IMR-90 (cell line): ENCODE measurements at regions not wholly inside any gene's neighbourhood (a gene's known extent, or its start where the extent isn't known, plus 50 kb on each side); places are given as distances from the start of the nearest gene placed in this dataset.

ENCODE experiments used
- ATAC-seq: fragments of 200-7000 bp; cut with Tn5 transposase; 2 replicates; pipeline ENCODE4 v1.9.1; 2020; ENCODE audit warnings: low read depth, mild to moderate bottlenecking, moderate library complexity
- BruUV-seq: library from RNA; stranded (reverse); fragments of 400-500 nt; replicated peaks from 2 replicates; lab custom pipeline; 2021; lab: Mats Ljungman, UMichigan
- CTCF ChIA-PET: fragments of 300-600 bp; formaldehyde crosslinking; extraction: SDS; loops from one replicate; lab custom pipeline; 2021; ENCODE audit warnings: antibody characterized with exemption; lab: Yijun Ruan, JAX
- POLR2A ChIA-PET: fragments of 300-600 bp; sonication (Branson Sonifier 250); formaldehyde crosslinking; loops from one replicate; lab custom pipeline; 2022; ENCODE audit warnings: antibody characterized with exemption; ENCODE audit not compliant: unreplicated experiment; lab: Charles Lee
- DNase-seq: peaks from one replicate; pipeline ENCODE4 v3.0.0; 2013
- H2AFZ ChIP-seq: replicated peaks from 2 replicates; pipeline ENCODE3; 2013; ENCODE audit warnings: low read length, mild to moderate bottlenecking; ENCODE audit not compliant: poor library complexity
- H2AK5ac ChIP-seq: 2 replicates; pipeline ENCODE4 v1.6.1; 2013; ENCODE audit warnings: low read depth, low read length, inconsistent platforms
- H2AK9ac ChIP-seq: replicated peaks from 2 replicates; pipeline ENCODE3; 2013; ENCODE audit warnings: mild to moderate bottlenecking, low read depth, low read length, moderate library complexity; ENCODE audit not compliant: poor library complexity
- H2BK120ac ChIP-seq: 2 replicates; pipeline ENCODE4 v1.6.1; 2013; ENCODE audit warnings: low read depth, low read length, inconsistent platforms
- H2BK15ac ChIP-seq: 3 replicates; pipeline ENCODE4 v1.6.1; 2013; ENCODE audit warnings: low read depth, low read length, inconsistent platforms
- H2BK20ac ChIP-seq: 2 replicates; pipeline ENCODE4 v1.6.1; 2013; ENCODE audit warnings: low read depth, mild to moderate bottlenecking, inconsistent platforms, low read length, moderate library complexity
- H2BK5ac ChIP-seq: 2 replicates; pipeline ENCODE4 v1.6.1; 2013; ENCODE audit warnings: mild to moderate bottlenecking, low read depth, low read length, inconsistent platforms; ENCODE audit not compliant: poor library complexity, severe bottlenecking
- H3K14ac ChIP-seq: replicated peaks from 2 replicates; pipeline ENCODE4 v1.6.1; 2013; ENCODE audit warnings: low read depth, low read length, inconsistent platforms
- H3K18ac ChIP-seq: 2 replicates; pipeline ENCODE4 v1.6.1; 2013; ENCODE audit warnings: low read depth, low read length, control low read depth
- H3K23ac ChIP-seq: 2 replicates; pipeline ENCODE4 v1.6.1; 2013; ENCODE audit warnings: low read depth, low read length, inconsistent platforms
- H3K27ac ChIP-seq: 2 replicates; pipeline ENCODE4 v1.5.1; 2013; ENCODE audit warnings: mild to moderate bottlenecking, control low read depth, low read length; ENCODE audit not compliant: insufficient read depth
- H3K27me3 ChIP-seq: 2 replicates; pipeline ENCODE4 v1.6.1; 2013; ENCODE audit warnings: low read length; ENCODE audit not compliant: control insufficient read depth, insufficient read depth
- H3K36me3 ChIP-seq: 2 replicates; pipeline ENCODE4 v1.6.1; 2013; ENCODE audit warnings: low read length, mixed read lengths; ENCODE audit not compliant: control insufficient read depth, insufficient read depth
- H3K4ac ChIP-seq: 2 replicates; pipeline ENCODE4 v1.6.1; 2013; ENCODE audit warnings: low read depth, low read length, inconsistent platforms
- H3K4me1 ChIP-seq: 2 replicates; pipeline ENCODE4 v1.6.1; 2013; ENCODE audit warnings: low read length, mixed read lengths; ENCODE audit not compliant: control insufficient read depth, insufficient read depth
- H3K4me2 ChIP-seq: 2 replicates; pipeline ENCODE4 v1.6.1; 2013; ENCODE audit warnings: low read depth, mild to moderate bottlenecking, control low read depth, low read length, moderate library complexity
- H3K4me3 ChIP-seq: 2 replicates; pipeline ENCODE4 v1.5.1; 2013; ENCODE audit warnings: low read depth, mild to moderate bottlenecking, control low read depth, low read length, moderate library complexity; ENCODE audit not compliant: insufficient read depth
- H3K56ac ChIP-seq: 2 replicates; pipeline ENCODE4 v1.6.1; 2013; ENCODE audit warnings: low read length, inconsistent platforms; ENCODE audit not compliant: insufficient read depth; ENCODE audit errors: extremely low read depth
- H3K79me1 ChIP-seq, 2 experiments: 2 replicates each; pipeline ENCODE4 v1.6.1; 2013; ENCODE audit warnings: low read length in 2 of 2, inconsistent platforms in 1 of 2, low read depth in 1 of 2
- H3K9ac ChIP-seq: 2 replicates; pipeline ENCODE4 v1.6.1; 2013; ENCODE audit warnings: low read depth, low read length, control low read depth
- H3K9me1 ChIP-seq: 2 replicates; pipeline ENCODE4 v1.6.1; 2013; ENCODE audit warnings: low read length, inconsistent platforms; ENCODE audit not compliant: insufficient read depth
- H3K9me3 ChIP-seq: 2 replicates; pipeline ENCODE4 v1.6.1; 2013; ENCODE audit warnings: low read length; ENCODE audit not compliant: control insufficient read depth, insufficient read depth
- H4K20me1 ChIP-seq: 2 replicates; pipeline ENCODE4 v1.6.1; 2013; ENCODE audit warnings: low read length, inconsistent platforms; ENCODE audit not compliant: insufficient read depth
- H4K5ac ChIP-seq: 2 replicates; pipeline ENCODE4 v1.6.1; 2013; ENCODE audit warnings: mild to moderate bottlenecking, low read depth, low read length, control low read depth
- H4K8ac ChIP-seq, 2 experiments: 2 replicates each; pipeline ENCODE4 v1.6.1; 2013; ENCODE audit warnings: low read depth in 2 of 2, low read length in 2 of 2, control low read depth in 1 of 2, inconsistent platforms in 1 of 2
- H4K91ac ChIP-seq: 2 replicates; pipeline ENCODE4 v1.6.1; 2013; ENCODE audit warnings: low read depth, low read length, inconsistent platforms; ENCODE audit not compliant: insufficient read depth
- BHLHE40 ChIP-seq: fragments of 150-350 bp; IDR thresholded peaks from 2 replicates; pipeline ENCODE4 v1.6.1; 2016; ENCODE audit warnings: mild to moderate bottlenecking, low read depth, low read length
- CEBPB ChIP-seq: IDR thresholded peaks from 2 replicates; pipeline ENCODE4 v1.6.1; 2012; ENCODE audit warnings: low read depth, low read length, improper control_type of control experiment
- CHD1 ChIP-seq: IDR thresholded peaks from 2 replicates; pipeline ENCODE4 v1.6.1; 2012; ENCODE audit warnings: low read depth, low read length, improper control_type of control experiment
- FOS ChIP-seq: fragments of 150-350 bp; IDR thresholded peaks from 2 replicates; pipeline ENCODE4 v1.6.1; 2016; ENCODE audit warnings: low read depth, low read length
- MAFK ChIP-seq: IDR thresholded peaks from 2 replicates; pipeline ENCODE4 v1.6.1; 2012; ENCODE audit warnings: low read depth, low read length, improper control_type of control experiment
- MAZ ChIP-seq: IDR thresholded peaks from 2 replicates; pipeline ENCODE4 v1.6.1; 2012; ENCODE audit warnings: low read depth, mild to moderate bottlenecking, low read length, improper control_type of control experiment, moderate library complexity, borderline replicate concordance
- MXI1 ChIP-seq: IDR thresholded peaks from 2 replicates; pipeline ENCODE4 v1.6.1; 2012; ENCODE audit warnings: low read depth, mild to moderate bottlenecking, low read length, moderate library complexity, borderline replicate concordance
- NFE2L2 ChIP-seq: fragments of 150-350 bp; IDR thresholded peaks from 2 replicates; pipeline ENCODE4 v1.6.1; 2016; ENCODE audit warnings: low read depth, mild to moderate bottlenecking, low read length
- POLR2A ChIP-seq: IDR thresholded peaks from 2 replicates; pipeline ENCODE4 v1.6.1; 2012; ENCODE audit warnings: mild to moderate bottlenecking, low read depth, low read length
- RAD21 ChIP-seq: IDR thresholded peaks from 2 replicates; pipeline ENCODE4 v1.6.1; 2012; ENCODE audit warnings: low read length, improper control_type of control experiment
- RCOR1 ChIP-seq: IDR thresholded peaks from 2 replicates; pipeline ENCODE4 v1.6.1; 2012; ENCODE audit warnings: mild to moderate bottlenecking, low read length, improper control_type of control experiment; ENCODE audit not compliant: insufficient replicate concordance
- RFX5 ChIP-seq: IDR thresholded peaks from 2 replicates; pipeline ENCODE4 v1.8.0; 2012; ENCODE audit warnings: low read depth, mild to moderate bottlenecking, low read length, moderate library complexity
- SMC3 ChIP-seq: fragments of 150-350 bp; IDR thresholded peaks from 2 replicates; pipeline ENCODE4 v1.6.1; 2016; ENCODE audit warnings: low read depth, mild to moderate bottlenecking, antibody characterized with exemption, low read length, moderate library complexity
- WGBS, 2 experiments: methylation state at CpG; one replicate each; pipeline versions ENCODE4 v1.1.5 to v1.1.7; 2013; ENCODE audit warnings: missing lambda C conversion rate in 2 of 2; ENCODE audit not compliant: insufficient read length in 1 of 2; ENCODE audit errors: extremely low coverage in 2 of 2; 5-methylcytosine and 5-hydroxymethylcytosine counted together
- dilution Hi-C: fragments of 300-500 bp; cut with HindIII; formaldehyde crosslinking; loops from one replicate; pipeline ENCODE4 v1.14.3; 2018; ENCODE audit warnings: low sequenced_read_pairs; ENCODE audit not compliant: unreplicated experiment
- in situ Hi-C: fragments of 300-500 bp; cut with MboI; formaldehyde crosslinking; loops from 3 replicates; pipeline ENCODE4 v1.14.3; 2019; ENCODE audit warnings: low sequenced_read_pairs, inconsistent platforms, mixed read lengths
- intact Hi-C: fragments of 100-400 bp; cut with micrococcal nuclease; formaldehyde crosslinking; loops from 2 replicates; pipeline ENCODE4 v1.10.0; 2022
- TF ChIP-seq, protein P1 (sequence below): conservative IDR thresholded peaks from 2 replicates; pipeline ENCODE4 v1.5.1; 2012; ENCODE audit warnings: mild to moderate bottlenecking, low read depth, low read length, improper control_type of control experiment
- TF ChIP-seq, protein P2 (sequence below): fragments of 150-350 bp; IDR thresholded peaks from 2 replicates; pipeline ENCODE4 v1.6.1; 2017; ENCODE audit warnings: mild to moderate bottlenecking, antibody characterized with exemption, low read length, low read depth
- TF ChIP-seq, protein P3 (sequence below): fragments of 150-350 bp; IDR thresholded peaks from 2 replicates; pipeline ENCODE4 v1.6.1; 2016; ENCODE audit warnings: low read depth, mild to moderate bottlenecking, low read length, moderate library complexity, borderline replicate concordance

DNA sequence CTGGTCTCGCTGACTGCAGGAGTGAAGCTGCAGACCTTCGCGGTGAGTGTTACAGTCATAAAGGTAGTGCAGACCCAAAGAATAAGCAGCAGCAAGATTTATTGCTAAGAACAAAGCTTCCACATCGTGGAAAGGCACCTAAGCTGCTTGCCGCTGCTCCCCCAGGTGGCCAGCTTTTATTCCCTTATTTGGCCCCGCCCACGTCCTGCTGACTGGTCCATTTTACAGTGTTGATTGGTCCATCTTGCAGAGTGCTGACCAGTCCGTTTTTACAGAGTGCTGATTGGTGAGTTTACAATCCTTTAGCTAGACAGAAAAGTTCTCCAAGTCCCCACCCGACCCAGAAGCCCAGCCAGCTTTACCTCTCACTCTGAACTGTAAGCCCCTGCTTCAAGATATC, 227.8 kb downstream of the ABCC12 start:
- Histone ChIP-seq H2AK9ac (no peak overlapping the region), H2BK15ac (no peak overlapping the region), H3K9ac (no peak overlapping the region), H4K20me1 (no peaks in the 10 kb centered on the region), H2BK120ac (no peak overlapping the region), H2BK20ac (no peak overlapping the region), H4K91ac (no peak overlapping the region), H3K18ac (no peak overlapping the region), H3K4me2 (no peak overlapping the region), H3K4me1 (peaks cover 2% of the 10 kb centered on the region; the same call in 1 of the 2 replicates), H2BK5ac (no peak overlapping the region), H3K9me1 (no peaks in the 10 kb centered on the region), H3K79me1 (no peaks in the 10 kb centered on the region), H3K56ac (no peak overlapping the region), H2AFZ (no peak overlapping the region), H4K5ac (no peak overlapping the region), H3K36me3 (no peaks in the 10 kb centered on the region), H3K14ac (no peak overlapping the region), H3K4ac (no peak overlapping the region), H3K23ac (no peak overlapping the region), H2AK5ac (no peak overlapping the region), H3K4me3 (no peak overlapping the region), H3K27me3 (no peaks in the 10 kb centered on the region), H3K9me3 (no peaks in the 10 kb centered on the region), H3K27ac (no peak overlapping the region), H4K8ac (no peak overlapping the region)
- dilution Hi-C loops (no loop called here), in situ Hi-C loops (no loop called here), intact Hi-C loops (no loop called here)
- no peak for ATAC-seq
- 83% methylated on average over 3 of the region's 9 CpGs; no CpG with 5 or more reads in 1 of the 2 experiments for WGBS, 2 experiments
- ChIA-PET POLR2A (interaction anchor here (0.6 kb wide), 1 partner anchor 106 kb away, joined by 3 read pairs; no protein-coding TSS in a partner anchor), CTCF (no interaction called here)
- DNase-seq, result no peak
- no TSS peak for BruUV-seq
- TF ChIP-seq RCOR1 (no peak), FOS (no peak), MAZ (no peak), CEBPB (no peak), BHLHE40 (no peak), RFX5 (no peak), MXI1 (no peak), SMC3 (no peak), POLR2A (no peak), MAFK (no peak), CHD1 (no peak), RAD21 (no peak), NFE2L2 (no peak)
- TF ChIP-seq, protein P1, sequence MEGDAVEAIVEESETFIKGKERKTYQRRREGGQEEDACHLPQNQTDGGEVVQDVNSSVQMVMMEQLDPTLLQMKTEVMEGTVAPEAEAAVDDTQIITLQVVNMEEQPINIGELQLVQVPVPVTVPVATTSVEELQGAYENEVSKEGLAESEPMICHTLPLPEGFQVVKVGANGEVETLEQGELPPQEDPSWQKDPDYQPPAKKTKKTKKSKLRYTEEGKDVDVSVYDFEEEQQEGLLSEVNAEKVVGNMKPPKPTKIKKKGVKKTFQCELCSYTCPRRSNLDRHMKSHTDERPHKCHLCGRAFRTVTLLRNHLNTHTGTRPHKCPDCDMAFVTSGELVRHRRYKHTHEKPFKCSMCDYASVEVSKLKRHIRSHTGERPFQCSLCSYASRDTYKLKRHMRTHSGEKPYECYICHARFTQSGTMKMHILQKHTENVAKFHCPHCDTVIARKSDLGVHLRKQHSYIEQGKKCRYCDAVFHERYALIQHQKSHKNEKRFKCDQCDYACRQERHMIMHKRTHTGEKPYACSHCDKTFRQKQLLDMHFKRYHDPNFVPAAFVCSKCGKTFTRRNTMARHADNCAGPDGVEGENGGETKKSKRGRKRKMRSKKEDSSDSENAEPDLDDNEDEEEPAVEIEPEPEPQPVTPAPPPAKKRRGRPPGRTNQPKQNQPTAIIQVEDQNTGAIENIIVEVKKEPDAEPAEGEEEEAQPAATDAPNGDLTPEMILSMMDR, result no peak
- TF ChIP-seq, protein P2, sequence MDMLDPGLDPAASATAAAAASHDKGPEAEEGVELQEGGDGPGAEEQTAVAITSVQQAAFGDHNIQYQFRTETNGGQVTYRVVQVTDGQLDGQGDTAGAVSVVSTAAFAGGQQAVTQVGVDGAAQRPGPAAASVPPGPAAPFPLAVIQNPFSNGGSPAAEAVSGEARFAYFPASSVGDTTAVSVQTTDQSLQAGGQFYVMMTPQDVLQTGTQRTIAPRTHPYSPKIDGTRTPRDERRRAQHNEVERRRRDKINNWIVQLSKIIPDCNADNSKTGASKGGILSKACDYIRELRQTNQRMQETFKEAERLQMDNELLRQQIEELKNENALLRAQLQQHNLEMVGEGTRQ, result no peak
- TF ChIP-seq, protein P3, sequence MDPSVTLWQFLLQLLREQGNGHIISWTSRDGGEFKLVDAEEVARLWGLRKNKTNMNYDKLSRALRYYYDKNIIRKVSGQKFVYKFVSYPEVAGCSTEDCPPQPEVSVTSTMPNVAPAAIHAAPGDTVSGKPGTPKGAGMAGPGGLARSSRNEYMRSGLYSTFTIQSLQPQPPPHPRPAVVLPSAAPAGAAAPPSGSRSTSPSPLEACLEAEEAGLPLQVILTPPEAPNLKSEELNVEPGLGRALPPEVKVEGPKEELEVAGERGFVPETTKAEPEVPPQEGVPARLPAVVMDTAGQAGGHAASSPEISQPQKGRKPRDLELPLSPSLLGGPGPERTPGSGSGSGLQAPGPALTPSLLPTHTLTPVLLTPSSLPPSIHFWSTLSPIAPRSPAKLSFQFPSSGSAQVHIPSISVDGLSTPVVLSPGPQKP, result no peak
